RKO (cell line): ENCODE measurements at regions not wholly inside any gene's neighbourhood (a gene's known extent, or its start where the extent isn't known, plus 50 kb on each side); places are given as distances from the start of the nearest gene placed in this dataset.
A peak's percentile ranks its signal among the peaks of the same experiment; 100 is the strongest.

Experiments
- DNase-seq: peaks from one replicate; pipeline ENCODE4 v3.0.0-alpha.2; 2016; ENCODE audit warnings: low spot score

DNA sequence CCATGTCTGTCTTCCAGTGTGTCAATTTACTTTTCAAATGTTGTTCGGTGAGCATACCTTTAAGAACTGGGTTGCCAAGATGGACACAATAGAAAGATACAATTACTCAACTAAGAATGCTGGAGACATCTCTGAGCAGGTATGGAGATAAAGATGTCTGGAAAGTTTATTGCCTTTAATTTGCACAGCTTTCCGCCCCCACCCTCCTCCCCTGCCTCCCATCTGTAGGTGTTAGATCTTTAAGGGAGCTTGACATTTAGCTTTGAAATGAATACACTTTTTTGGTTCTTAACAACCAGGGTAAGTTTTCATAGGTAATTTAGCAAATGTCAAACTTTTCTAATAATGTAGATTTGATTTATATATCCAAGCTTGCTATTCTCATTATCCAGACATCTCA, 104.4 kb downstream of the BTBD3 start:
- no peak for DNase-seq

DNA sequence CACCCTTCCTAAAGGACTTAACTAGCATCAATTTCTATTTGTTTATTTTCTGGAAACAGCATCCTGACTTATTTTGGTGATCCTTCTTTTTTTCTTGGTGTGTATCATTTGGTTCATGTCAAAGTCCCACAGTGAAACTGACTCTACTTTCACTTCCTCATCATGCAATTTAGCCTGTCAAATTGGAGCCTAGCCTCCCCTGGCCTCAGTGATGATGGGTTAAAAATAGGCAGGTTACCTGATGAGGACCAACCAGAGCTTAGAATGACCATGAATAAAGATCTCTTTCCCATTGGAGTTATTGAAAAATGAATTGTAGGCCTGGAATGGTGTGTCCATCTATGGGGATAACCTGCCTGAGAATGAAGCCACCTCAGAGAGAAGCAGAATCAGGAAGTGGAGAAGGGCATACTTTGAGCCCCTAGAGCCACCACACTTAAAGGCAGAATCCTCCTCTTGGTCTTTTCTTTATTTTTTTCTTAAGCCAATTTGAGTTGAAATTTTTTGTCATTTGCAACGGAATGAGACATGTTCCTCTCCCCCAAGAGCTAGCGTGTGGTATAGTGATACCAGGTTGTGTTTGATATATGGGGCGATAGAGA, 105.6 kb downstream of the BTBD3 start:
- DNase-seq = no peak

DNA sequence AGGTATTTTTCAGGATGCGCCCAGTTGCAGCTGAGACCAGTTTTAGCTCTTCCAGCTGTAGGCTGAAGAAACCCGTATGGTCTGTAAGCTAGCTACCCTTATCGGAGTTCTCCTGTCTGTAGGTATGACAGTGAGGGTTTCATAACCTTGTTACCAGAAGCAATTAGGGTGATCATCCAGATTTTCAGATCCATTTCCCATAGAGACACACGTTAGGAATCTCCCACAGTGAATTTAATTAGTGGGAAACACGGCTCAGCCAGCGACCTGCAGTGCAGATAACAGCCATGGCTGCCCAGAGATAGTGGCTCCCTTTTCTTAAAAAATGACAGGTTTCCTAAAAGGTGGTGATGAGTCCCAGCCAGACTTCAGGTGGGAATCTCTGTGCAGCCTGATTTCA, 111.1 kb downstream of the BTBD3 start:
- DNase-seq = no peak

DNA sequence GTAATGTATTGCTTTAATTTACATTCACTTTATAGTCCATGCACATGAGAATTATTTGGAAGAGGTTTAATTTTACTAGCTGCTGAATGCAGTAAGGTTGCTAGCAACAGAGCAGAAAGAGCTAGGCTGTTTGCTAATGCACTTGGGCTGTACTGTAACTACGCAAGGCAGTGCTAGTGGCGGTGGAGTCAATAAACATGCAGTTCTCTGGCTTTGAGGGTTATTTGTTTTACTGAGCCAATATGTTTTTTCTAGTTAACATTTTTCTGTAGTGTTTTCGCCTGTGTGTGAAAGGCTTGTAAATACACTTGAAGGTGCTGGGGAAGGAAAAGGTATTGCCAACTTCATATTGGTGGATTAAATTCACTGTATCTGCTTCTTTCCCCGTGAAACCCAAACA, 112.8 kb downstream of the BTBD3 start:
- DNase-seq = no peak

DNA sequence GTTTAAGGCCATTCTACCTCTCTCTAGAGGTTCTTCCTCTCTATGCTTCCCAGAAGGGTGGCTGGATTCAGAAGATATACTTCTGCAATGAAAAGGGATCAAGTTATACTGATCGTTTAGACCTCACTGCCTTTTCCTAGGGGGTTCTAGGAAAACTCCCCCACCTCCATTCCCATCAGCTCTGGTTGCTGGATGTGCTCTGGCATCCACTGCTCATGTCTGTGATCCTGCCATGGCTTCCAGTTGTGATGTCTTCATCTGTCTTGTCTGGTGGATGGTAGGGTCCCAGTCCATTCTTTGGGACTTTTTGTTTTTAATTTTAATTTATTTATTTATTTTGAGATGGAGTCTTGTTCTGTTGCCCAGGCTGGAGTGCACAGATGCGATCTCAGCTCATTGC, 118.4 kb downstream of the BTBD3 start:
- no peak for DNase-seq

DNA sequence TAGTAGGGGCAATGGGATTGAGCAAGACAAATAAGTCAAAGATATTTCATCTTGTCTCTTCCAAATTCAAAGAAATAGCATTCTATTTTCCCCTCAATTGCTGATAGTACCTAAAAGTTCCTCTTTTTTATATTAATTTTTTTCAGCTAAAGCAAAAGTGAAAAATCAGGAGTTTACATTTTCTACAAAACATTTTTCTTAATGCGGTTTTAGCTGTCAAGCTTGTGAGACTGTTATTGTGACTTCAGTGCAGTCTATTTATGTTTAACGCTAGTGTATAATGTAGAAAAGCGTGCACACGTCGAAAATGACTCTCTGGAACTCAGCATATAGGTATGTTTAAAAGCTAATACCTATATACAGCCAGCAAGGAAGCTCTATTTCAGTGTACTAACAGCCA, 119.8 kb downstream of the BTBD3 start:
- DNase-seq = no peak

DNA sequence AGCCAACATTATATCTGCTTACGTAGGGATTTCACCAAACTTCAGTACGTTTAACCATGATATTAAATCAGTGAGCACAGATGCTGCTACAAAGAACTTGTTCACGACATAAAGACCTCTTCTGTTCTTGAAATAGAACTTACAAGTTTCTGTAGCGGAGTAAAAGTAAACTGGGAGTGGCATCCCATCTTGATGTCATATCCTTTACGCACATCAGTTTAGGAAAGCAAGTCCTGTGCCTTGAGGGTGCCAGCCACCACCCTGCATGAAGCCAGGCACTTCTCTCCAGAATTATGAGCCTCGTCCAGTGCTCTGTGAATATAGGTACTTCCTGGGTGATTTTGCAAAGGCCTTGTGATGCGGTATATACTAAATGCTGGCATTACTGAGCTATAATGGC, 122.6 kb downstream of the BTBD3 start:
- DNase-seq = no peak

DNA sequence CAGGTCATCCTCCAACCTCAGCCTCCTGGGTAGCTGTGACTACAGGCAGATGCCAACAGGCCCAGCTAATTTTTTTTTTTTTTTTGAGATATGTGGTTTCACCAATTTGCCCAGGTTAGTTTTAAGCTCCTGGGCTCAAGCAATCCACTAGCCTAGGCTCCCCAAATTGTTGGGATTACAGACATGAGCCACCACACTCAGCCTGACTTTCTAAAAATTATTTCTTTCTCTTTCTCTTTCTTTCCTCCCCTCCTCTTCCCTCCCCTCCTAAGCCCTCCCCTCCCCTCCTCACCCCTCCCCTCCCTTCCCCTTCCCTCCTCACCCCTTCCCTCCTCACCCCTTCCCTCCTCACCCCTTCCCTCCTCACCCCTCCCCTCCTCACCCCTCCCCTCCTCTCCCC, 127.3 kb downstream of the BTBD3 start:
- DNase-seq = no peak

DNA sequence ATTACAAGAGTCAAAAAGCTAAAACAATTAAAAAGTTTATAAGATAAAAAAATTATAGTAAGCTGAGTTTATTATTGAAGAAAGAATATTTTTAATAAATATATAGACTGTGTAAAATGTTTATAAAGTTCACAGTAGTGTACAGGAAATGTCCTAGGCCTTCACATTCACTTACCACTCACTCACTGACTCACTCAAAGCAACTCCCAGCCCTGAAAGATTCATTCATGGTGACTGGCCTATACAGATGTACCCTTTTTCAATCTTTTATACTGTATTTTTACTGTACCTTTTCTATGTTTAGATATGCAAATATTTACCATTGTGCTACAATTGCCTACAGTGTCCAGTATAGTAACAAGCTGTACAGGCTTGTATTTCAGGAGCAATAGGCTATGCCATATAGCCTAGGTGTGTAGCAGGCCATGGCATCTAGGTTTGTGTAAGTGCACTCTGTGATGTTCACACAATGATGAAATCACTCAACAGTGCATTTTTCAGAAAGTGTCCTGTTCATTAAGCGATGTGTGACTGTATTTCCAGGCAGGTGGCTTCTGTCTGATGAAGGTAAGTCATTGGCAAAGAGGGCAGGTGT, 130.2 kb downstream of the BTBD3 start:
- peak; percentile 4 for DNase-seq

DNA sequence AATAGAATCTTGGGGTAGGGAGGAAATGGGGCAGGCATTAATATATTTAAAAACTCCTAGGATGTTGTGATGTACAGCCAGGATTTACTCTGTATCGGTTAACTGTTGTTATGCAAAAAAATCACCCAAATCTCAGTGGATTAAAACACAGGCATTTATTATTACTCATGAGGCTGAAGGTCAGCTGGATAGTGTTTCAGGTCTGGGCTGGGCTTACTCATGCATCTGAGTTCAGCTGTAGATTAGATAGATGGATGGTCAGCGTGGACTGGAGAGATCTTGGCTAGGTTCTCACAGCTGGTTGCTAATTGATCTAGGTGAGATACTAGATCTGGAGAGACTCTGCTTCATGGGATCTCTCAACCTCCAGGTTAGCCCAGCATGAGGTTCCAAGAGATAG, 131.4 kb downstream of the BTBD3 start:
- no peak for DNase-seq

DNA sequence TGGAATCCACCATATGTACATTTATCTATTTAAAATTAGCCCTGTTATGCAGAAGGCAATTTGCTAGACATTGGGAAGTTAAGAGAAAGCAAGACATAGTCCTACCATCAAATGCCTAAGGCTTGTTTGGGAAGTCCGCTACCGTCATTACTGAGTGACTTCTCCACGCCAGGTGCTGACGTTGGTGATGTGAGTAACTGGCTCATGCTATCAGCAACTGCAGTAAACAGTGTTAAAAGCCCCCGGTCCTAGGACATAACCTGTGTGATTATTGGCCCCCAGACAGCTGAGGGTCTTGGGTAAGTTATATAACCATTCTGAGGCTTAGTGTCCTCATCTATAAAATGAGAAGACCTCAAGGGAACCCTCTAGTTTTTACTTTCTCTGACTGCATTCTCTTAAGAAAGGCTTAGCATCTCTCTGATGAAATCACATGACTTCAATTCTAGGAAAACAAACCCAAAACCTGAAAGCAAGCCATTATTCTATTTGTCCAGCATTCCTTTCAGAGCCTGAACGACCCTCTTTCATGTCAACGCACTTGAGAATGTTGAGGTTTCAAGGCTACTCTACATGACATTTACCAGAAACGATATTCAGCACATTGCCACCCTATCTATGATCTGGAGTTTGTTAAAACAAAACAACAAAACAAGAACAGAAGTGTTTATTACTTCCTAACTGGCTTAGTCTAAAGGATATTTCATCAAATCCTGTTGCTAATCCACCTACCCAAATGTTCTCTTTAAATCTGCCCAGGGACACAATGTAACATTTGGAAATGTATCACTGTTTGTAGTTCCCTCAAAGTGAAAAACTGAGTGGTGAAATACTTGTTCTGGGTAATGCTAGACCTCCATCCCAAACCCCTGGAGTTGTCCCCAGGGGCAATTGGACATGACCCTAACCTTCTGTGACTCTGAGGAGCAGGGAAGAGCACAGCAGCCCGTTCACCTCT, 133.8 kb downstream of the BTBD3 start:
- DNase-seq = no peak

DNA sequence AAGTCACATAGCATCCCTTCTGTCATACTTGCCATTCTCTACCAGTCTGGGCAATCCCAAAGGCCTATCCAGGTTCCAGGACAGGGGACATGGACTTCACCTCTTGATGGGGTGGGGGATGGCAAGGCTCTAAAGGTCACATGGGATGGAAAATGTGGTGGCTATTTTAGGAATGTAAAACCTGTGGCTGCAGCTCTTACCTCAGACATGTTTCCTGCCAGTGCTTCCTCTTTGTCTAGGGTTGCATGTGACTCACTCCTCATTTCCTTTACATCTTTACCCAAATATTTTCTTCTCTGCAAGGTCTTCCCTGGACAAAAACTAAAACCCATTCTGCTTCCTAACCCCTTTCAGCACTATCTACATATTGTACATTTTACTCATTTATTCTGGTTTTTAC, 135.7 kb downstream of the BTBD3 start:
- no peak for DNase-seq

DNA sequence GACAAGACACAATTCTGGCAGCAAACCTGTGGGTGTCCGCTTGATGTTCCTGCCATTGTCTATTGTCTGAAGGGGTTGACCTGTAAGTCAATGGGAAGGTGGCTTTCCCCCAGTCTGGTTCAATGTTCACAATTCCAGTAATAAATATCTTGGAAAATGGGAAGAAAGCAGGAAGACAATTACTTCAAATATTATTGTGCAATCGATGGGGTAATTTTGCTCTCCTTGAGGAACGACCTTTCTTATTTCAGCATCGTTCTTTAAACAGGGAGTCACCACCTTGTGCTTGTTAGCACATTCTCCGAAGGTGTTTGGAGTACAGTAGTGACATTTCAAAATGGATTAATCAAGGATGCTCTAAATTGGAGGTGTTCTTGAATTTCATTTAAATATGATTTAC, 136.9 kb downstream of the BTBD3 start:
- no peak for DNase-seq

DNA sequence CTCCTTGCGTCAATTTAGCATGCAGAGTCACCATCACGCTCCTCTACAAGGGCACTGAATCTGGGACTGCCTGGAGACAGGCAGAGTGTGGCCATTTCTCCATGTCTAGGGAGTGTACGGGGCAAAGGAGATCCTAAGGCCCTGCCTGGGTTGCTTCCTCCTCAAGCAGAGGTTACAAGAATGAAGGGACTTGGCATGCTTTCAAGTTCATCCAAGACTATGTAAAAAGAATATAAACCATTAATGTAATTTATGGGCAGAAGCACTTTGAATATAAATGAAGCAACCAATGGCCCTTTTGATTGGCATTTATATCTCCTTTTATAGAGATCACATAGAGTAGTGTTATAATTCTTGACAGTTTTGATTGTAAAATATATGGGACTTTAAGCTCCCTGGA, 137.5 kb downstream of the BTBD3 start:
- no peak for DNase-seq

DNA sequence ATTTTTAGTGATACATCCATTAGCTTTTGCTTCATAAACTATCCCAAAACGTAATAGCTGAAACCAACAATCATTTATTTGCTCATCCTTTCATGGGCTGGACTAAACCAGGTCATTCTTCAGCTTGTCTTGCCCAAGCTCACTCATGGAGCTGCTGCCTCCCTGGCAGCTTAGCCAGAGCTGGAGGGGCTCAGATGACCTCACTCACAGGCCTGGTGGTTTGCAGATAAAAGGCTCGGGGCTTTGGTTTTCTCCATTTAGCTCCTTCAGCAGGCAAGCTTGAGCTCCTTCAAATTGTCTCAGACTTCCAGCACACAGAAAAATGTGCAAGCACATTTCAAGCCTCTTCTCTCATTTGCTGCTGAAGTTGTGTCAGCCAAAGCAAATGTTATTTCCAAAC, 139.1 kb downstream of the BTBD3 start:
- no peak for DNase-seq

DNA sequence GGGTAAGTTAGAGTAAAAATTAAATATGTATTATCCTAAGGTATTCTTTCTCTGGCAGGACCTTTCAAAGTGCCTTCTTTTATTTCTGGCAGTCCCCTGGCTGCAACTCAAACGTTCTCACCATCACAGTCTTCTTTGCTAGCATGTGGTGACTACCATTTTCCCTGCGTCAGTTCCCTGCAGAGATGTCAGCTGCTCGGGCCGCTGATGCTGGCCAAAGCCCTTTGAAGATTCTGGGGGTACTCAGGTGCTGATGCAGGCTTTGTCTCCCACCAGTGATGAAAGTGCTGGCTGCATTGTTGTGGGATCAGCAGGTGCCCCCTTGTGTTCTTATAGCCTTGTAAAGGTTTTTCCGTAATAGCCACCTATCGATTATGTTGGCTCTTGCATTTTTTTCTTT, 140.1 kb downstream of the BTBD3 start:
- no peak for DNase-seq

DNA sequence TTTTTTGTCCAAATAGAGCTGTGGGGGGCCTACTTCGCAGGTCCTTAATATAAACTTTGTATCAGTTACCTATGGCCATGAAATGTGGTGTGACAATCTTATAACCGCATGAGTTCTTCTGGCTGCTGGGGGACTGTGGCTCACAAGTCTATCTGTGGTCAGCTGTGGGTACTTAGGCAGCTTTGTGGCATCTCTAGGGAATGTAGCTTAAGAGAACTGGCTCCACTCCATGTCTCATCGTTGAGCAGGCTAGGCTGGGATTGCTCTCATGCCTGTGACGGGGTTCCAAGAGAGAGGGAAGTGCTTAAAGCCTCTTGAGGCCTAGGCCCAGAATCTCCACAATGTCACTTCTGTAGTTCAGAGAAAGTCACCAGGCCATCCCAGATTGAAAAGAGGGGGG, 140.5 kb downstream of the BTBD3 start:
- no peak for DNase-seq

DNA sequence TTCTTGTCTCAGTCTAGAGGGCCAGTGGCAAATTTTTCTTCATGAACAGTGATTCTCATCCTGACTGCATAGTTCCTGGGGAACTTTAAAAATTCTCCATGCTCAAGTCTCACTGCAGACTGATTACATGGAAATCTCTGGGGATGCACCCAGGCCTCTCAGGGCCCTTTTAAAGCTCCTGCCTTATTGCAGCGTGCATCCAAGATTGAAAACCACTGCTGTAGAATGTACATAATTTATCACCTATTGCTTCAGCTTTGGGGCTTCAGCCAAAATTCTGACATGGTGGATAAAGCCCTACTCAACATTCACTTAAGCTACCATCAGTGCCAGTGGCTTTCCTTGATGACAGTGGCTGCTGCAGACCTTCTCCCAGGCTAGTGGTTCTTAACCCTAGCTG, 143.8 kb downstream of the BTBD3 start:
- no peak for DNase-seq

DNA sequence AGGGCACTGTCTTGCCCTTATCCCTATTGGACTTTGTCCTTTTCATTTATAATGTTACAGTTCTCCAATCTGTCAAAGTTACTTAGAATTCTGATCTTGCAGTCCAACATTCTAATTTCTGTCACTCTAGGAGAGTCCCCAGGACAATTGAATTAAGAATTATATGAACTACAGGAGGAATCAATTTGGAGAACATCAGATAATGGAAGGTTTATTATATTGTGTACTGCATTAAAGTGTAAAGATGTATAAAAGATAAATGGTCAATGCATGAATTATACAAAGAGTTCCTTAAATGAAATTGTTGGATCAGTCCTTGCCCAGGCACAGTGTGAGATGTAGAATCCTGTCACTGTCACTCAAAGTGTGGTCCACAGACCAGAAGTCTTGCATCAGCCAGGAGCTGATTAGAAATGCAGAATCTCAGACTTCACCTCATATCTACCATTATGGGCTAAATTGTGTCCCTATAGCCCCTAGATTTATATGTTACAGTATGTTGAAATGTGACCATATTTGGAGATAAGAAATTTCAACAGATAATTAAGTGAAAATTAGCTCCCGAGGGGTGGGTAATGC, 145.5 kb downstream of the BTBD3 start:
- DNase-seq = no peak

DNA sequence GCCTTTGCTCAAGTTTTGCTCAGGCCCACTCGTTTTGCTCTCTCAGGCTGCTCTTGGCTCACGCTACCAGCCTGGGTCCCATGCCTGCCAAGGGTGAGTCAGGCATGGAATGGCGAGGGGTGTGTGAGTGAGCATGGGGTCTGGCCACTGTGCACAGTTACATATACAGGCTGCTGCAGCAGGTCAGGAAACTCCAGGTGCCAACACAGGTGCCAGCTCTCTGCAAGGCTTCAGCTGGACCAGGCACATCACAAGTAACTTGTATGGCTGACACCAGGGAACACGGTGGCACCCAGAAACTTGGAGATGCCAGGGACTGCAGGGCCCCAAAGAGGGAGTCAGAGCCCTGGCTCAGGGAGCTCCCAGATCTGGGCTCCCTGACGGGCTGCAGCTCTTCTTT, 146.8 kb downstream of the BTBD3 start:
- no peak for DNase-seq

DNA sequence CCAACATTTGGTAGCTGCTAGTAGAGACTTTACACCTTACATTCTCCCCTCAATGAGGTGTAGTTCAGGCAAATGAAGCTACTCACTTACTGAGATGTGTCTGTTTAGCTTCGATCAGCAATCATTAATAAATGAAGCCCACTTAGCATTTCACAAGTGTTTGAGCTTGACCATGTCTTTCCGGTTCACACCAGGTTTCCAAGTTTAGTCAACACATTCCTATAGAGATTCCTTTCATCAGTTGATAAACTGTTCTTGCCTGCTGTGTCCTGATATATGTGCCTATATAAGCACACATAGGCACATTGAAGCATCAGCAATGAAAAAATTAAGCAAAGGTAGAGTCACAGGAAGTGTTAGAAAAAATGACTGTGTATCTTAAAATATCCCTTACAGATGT, 150.0 kb downstream of the BTBD3 start:
- no peak for DNase-seq

DNA sequence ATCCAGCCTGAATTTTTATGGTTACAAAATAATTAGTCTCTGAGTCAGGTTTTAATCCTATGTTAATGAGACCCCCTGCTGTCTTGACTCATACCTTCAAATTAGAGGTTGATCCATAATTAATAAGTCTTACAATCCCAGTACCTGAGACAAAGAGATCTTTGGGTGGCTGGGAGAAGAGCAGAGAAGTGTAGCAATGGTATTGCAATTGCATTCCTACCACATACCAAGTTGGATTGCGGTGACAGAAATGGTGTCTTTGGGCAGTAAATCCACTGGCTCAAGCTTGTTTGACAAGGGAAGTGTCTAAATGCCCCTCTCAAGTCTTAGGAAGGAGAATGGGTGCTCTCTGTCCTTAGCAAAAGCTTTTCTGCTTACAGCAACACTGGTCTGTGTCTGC, 150.4 kb downstream of the BTBD3 start:
- no peak for DNase-seq

DNA sequence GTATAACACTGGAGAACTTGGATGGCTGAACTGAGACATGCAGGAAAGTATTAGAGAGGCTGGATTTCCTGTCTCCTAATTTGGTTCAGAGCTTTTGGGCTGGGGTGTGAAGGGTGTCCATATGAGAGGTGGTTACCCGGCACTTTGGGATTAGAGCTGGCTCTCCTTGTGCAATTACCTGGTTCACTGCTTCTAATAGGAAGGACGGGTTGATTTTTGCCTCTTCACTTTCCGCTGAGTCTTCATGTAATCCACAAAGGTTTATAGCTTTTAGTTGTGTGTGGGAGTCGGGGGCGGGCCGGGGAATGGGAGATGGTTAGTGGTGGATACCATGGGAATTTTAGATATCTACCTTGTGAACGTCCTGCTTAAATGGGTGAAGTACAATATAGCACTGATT, 151.5 kb downstream of the BTBD3 start:
- DNase-seq = no peak
